HepG2 (cell line): ENCODE measurements at regions not wholly inside any gene's neighbourhood (a gene's known extent, or its start where the extent isn't known, plus 50 kb on each side); places are given as distances from the start of the nearest gene placed in this dataset.

Source experiments
- ATAC-seq: fragments of 200-7000 bp; cut with Tn5 transposase; 3 replicates; pipeline ENCODE4 v1.9.1; 2020; ENCODE audit warnings: mild to moderate bottlenecking, moderate library complexity
- BruUV-seq: library from RNA; stranded (reverse); fragments of 400-500 nt; replicated peaks from 2 replicates; lab custom pipeline; 2021; lab: Mats Ljungman, UMichigan
- CTCF ChIA-PET: fragments of 300-600 bp; formaldehyde crosslinking; extraction: SDS; loops from one replicate; lab custom pipeline; 2021; ENCODE audit warnings: low total read pairs, inconsistent platforms, low intra/inter-chr PET ratio; lab: Yijun Ruan, JAX
- POLR2A ChIA-PET: fragments of 350-600 bp; sonication (Branson Sonifier 250); formaldehyde crosslinking; loops from one replicate; lab custom pipeline; 2020; ENCODE audit warnings: antibody characterized with exemption, inconsistent platforms; lab: Yijun Ruan, JAX
- DNase-seq: peaks from one replicate; pipeline ENCODE4 v3.0.0-alpha.2; 2015; ENCODE audit warnings: low spot score
- FAIRE-seq: peaks from 3 replicates; lab custom pipeline; 2011; peaks lifted over from hg19 to GRCh38; lab: Jason Lieb, UNC
- H2AFZ ChIP-seq: one replicate; pipeline ENCODE4 v1.6.1; 2011; ENCODE audit warnings: low read length, inconsistent platforms
- H3K27ac ChIP-seq: fragments of 300-600 bp; 3 replicates; pipeline ENCODE4 v1.8.0; 2011; ENCODE audit warnings: mixed run types, mild to moderate bottlenecking, mixed read lengths, low read length, inconsistent platforms; ENCODE audit not compliant: insufficient read depth; ENCODE audit errors: extremely low read length
- H3K27me3 ChIP-seq, 2 experiments: fragments of 200-600 bp in 1 of 2; 2 replicates in 1 of 2; 3 replicates in 1 of 2; pipeline versions ENCODE4 v1.6.0 to v1.8.0; 2011; ENCODE audit warnings: low read length in 2 of 2, mild to moderate bottlenecking in 2 of 2, moderate library complexity in 2 of 2, inconsistent platforms in 1 of 2; ENCODE audit not compliant: insufficient read depth in 2 of 2, control insufficient read depth in 1 of 2
- H3K36me3 ChIP-seq, 2 experiments: fragments of 200-600 bp in 1 of 2; replicated peaks in 1 of 2; 2 replicates in 1 of 2; 3 replicates in 1 of 2; pipeline versions ENCODE4 v1.5.1 to v1.8.0; 2011; ENCODE audit warnings: low read length in 2 of 2, inconsistent platforms in 1 of 2; ENCODE audit not compliant: insufficient read depth in 2 of 2, control insufficient read depth in 1 of 2
- H3K4me1 ChIP-seq: 2 replicates; pipeline ENCODE4 v1.5.1; 2012; ENCODE audit warnings: low read length, inconsistent platforms; ENCODE audit not compliant: insufficient read depth
- H3K4me2 ChIP-seq: 2 replicates; pipeline ENCODE4 v1.6.0; 2011; ENCODE audit warnings: low read depth, low read length, inconsistent platforms
- H3K4me3 ChIP-seq, 3 experiments: fragments of 200-600 bp in 1 of 3; sonication (generic), shearing (Covaris generic) in 1 of 3; replicated peaks in 1 of 3; 2 replicates each; pipeline ENCODE4 v1.5.1; 2011 to 2016; ENCODE audit warnings: low read length in 3 of 3, inconsistent platforms in 2 of 3, low read depth in 2 of 3, mild to moderate bottlenecking in 2 of 3, control low read depth in 1 of 3, mixed read lengths in 1 of 3; ENCODE audit not compliant: insufficient read depth in 1 of 3
- H3K79me2 ChIP-seq: one replicate; pipeline ENCODE4 v1.6.1; 2011; ENCODE audit warnings: low read length, inconsistent platforms; ENCODE audit not compliant: insufficient read depth
- H3K9ac ChIP-seq: 2 replicates; pipeline ENCODE4 v1.6.0; 2011; ENCODE audit warnings: mild to moderate bottlenecking, low read depth, low read length, inconsistent platforms; ENCODE audit not compliant: insufficient read depth
- H3K9me3 ChIP-seq: 2 replicates; pipeline ENCODE4 v1.5.1; 2012; ENCODE audit warnings: mild to moderate bottlenecking, low read length
- H4K20me1 ChIP-seq: 2 replicates; pipeline ENCODE4 v1.6.0; 2011; ENCODE audit warnings: inconsistent platforms, mild to moderate bottlenecking, low read length, moderate library complexity; ENCODE audit not compliant: insufficient read depth
- ATM ChIP-seq: fragments of 450-650 bp; IDR thresholded peaks from 2 replicates; pipeline ENCODE4 v1.7.1; 2017; ENCODE audit warnings: mild to moderate bottlenecking, borderline replicate concordance
- FOXC1 ChIP-seq: sonication (generic); formaldehyde crosslinking; IDR thresholded peaks from 2 replicates; pipeline ENCODE4 v1.8.0; 2022; ENCODE audit warnings: mild to moderate bottlenecking, missing genetic modification reagents, borderline replicate concordance
- FOXK1 ChIP-seq: sonication (generic); formaldehyde crosslinking; IDR thresholded peaks from 2 replicates; pipeline ENCODE4 v1.4.0; 2020; ENCODE audit warnings: low read depth, missing genetic modification reagents, borderline replicate concordance
- KLF9 ChIP-seq: IDR thresholded peaks from 2 replicates; pipeline ENCODE4 v1.6.1; 2016; ENCODE audit warnings: low read depth
- NFKBIZ ChIP-seq: IDR thresholded peaks from 2 replicates; pipeline ENCODE4 v1.6.1; 2018; ENCODE audit warnings: missing genetic modification reagents, missing compliant biosample characterization
- POLR2AphosphoS5 ChIP-seq: IDR thresholded peaks from 2 replicates; pipeline ENCODE4 v1.6.1; 2012; ENCODE audit warnings: low read depth, low read length
- SALL2 ChIP-seq: sonication (generic); formaldehyde crosslinking; IDR thresholded peaks from 2 replicates; pipeline ENCODE4 v1.8.1; 2023; ENCODE audit warnings: mild to moderate bottlenecking, missing genetic modification reagents, inconsistent platforms
- THAP11 ChIP-seq: IDR thresholded peaks from 2 replicates; pipeline ENCODE4 v1.6.1; 2016; ENCODE audit warnings: missing biosample characterization, missing genetic modification reagents
- ZNF766 ChIP-seq: sonication (generic); formaldehyde crosslinking; IDR thresholded peaks from 2 replicates; pipeline ENCODE4 v1.5.0; 2020; ENCODE audit warnings: missing genetic modification reagents, borderline replicate concordance
- ZNF816 ChIP-seq: sonication (generic); formaldehyde crosslinking; IDR thresholded peaks from 2 replicates; pipeline ENCODE4 v1.8.0; 2022; ENCODE audit warnings: missing genetic modification reagents, mild to moderate bottlenecking, borderline replicate concordance
- WGBS: methylation state at CpG from one replicate; pipeline ENCODE4 v1.1.6; 2017; ENCODE audit warnings: low lambda C conversion rate; 5-methylcytosine and 5-hydroxymethylcytosine counted together
- in situ Hi-C: cut with HindIII; loops from 2 replicates; pipeline ENCODE4 v1.10.0; 2017; ENCODE audit warnings: low pct_unique_long_range_greater_than_20kb; ENCODE audit not compliant: extremely low pct_ligation_motif_present
- intact Hi-C: fragments of 100-400 bp; cut with micrococcal nuclease; formaldehyde crosslinking; loops from one replicate; pipeline ENCODE4 v1.10.0; 2022; ENCODE audit not compliant: unreplicated experiment
- TF ChIP-seq, protein P1 (sequence below): sonication (generic); formaldehyde crosslinking; IDR thresholded peaks from 2 replicates; pipeline ENCODE4 v1.4.0; 2020; ENCODE audit warnings: missing genetic modification reagents
- TF ChIP-seq, protein P2 (sequence below): sonication (generic); formaldehyde crosslinking; IDR thresholded peaks from 2 replicates; pipeline ENCODE4 v1.5.0; 2020; ENCODE audit warnings: missing genetic modification reagents, mild to moderate bottlenecking, borderline replicate concordance

DNA sequence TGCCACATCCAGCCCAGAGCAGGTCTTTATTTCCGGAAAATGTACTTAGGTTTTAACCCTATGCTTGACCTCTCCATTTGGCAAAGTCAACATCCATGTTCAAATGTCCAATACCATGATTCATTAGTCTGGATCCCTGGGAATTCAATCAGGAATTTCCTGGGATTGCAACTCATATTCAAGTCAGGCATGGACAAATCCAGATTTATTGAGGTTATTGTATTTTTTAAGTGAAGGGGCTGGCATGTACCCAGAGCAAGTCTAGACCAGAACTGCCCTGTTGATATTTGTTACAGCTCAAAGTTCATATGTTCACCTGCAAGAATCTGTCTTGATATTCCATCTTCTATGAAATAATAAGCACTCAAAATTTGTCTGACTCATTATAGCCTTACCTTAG lies 521.1 kb downstream of the ADGRL2 start:
- Histone ChIP-seq H3K9me3 (peaks cover 51% of the 10 kb centered on the region), H4K20me1 (no peaks in the 10 kb centered on the region), H3K4me2 (no peak overlapping the region), H3K27ac (no peak overlapping the region), H3K36me3 (no peaks in the 10 kb centered on the region), H3K79me2 (no peaks in the 10 kb centered on the region)
- ATAC-seq (no peak), DNase-seq (no peak), FAIRE-seq (no peak)
- 0% methylated on average over 1 of the region's 1 CpG for WGBS
- no TSS peak for BruUV-seq
- intact Hi-C loops, result no loop called here
- no peak for TF ChIP-seq POLR2AphosphoS5
- no peak for TF ChIP-seq ZNF816 (CRISPR knock-in tag)
- TF ChIP-seq THAP11 (CRISPR knock-in tag), result no peak
- TF ChIP-seq NFKBIZ (CRISPR knock-in tag), result no peak
- no peak for TF ChIP-seq KLF9 (CRISPR knock-in tag)
- TF ChIP-seq, protein P1, sequence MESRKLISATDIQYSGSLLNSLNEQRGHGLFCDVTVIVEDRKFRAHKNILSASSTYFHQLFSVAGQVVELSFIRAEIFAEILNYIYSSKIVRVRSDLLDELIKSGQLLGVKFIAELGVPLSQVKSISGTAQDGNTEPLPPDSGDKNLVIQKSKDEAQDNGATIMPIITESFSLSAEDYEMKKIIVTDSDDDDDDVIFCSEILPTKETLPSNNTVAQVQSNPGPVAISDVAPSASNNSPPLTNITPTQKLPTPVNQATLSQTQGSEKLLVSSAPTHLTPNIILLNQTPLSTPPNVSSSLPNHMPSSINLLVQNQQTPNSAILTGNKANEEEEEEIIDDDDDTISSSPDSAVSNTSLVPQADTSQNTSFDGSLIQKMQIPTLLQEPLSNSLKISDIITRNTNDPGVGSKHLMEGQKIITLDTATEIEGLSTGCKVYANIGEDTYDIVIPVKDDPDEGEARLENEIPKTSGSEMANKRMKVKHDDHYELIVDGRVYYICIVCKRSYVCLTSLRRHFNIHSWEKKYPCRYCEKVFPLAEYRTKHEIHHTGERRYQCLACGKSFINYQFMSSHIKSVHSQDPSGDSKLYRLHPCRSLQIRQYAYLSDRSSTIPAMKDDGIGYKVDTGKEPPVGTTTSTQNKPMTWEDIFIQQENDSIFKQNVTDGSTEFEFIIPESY (CRISPR knock-in tag), result no peak
- TF ChIP-seq FOXC1 (CRISPR knock-in tag), result no peak
- no peak for TF ChIP-seq ZNF766
- no peak for TF ChIP-seq ATM
- no peak for TF ChIP-seq FOXK1 (CRISPR knock-in tag)
- TF ChIP-seq SALL2, result no peak
- TF ChIP-seq, protein P2, sequence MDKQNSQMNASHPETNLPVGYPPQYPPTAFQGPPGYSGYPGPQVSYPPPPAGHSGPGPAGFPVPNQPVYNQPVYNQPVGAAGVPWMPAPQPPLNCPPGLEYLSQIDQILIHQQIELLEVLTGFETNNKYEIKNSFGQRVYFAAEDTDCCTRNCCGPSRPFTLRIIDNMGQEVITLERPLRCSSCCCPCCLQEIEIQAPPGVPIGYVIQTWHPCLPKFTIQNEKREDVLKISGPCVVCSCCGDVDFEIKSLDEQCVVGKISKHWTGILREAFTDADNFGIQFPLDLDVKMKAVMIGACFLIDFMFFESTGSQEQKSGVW, result no peak
- TF ChIP-seq, all 625 proteins: peak for 0
- no peaks in the 10 kb centered on the region for H3K4me1 ChIP-seq
- no peaks in the 10 kb centered on the region for H3K27me3 ChIP-seq
- in situ Hi-C loops, result no loop called here
- no peak overlapping the region for H2AFZ ChIP-seq
- H3K4me3 ChIP-seq, result no peak overlapping the region
- POLR2A ChIA-PET, result no interaction called here
- CTCF ChIA-PET, result no interaction called here
- no peak overlapping the region for H3K9ac ChIP-seq
